Left ventricle myocardium inferior (tissue), 1 donor: ENCODE measurements at regions not wholly inside any gene's neighbourhood (a gene's known extent, or its start where the extent isn't known, plus 50 kb on each side); places are given as distances from the start of the nearest gene placed in this dataset.

ENCODE experiments used
- DNase-seq: peaks from one replicate; pipeline ENCODE4 v3.0.0-alpha.2; 2020
- H3K27ac ChIP-seq: fragments of 200-600 bp; replicated peaks from 2 replicates; pipeline ENCODE4 v1.8.0; 2021
- H3K27me3 ChIP-seq: fragments of 200-600 bp; 2 replicates; pipeline ENCODE4 v1.8.0; 2021; ENCODE audit warnings: low read depth
- H3K36me3 ChIP-seq: fragments of 200-600 bp; 2 replicates; pipeline ENCODE4 v1.8.0; 2021
- H3K4me1 ChIP-seq: fragments of 200-600 bp; 2 replicates; pipeline ENCODE4 v1.8.0; 2021
- H3K4me3 ChIP-seq: fragments of 200-600 bp; 2 replicates; pipeline ENCODE4 v1.8.0; 2021; ENCODE audit warnings: mild to moderate bottlenecking, moderate library complexity
- H3K9me3 ChIP-seq: fragments of 200-600 bp; replicated peaks from 2 replicates; pipeline ENCODE4 v1.8.0; 2021
- CTCF ChIP-seq: fragments of 200-600 bp; IDR thresholded peaks from 2 replicates; pipeline ENCODE4 v1.8.0; 2021; ENCODE audit warnings: antibody characterized with exemption, mild to moderate bottlenecking, borderline replicate concordance
- intact Hi-C: fragments of 100-400 bp; cut with micrococcal nuclease; formaldehyde crosslinking; loops from one replicate; pipeline ENCODE4 v1.11.0; 2022
- donor health status: DM: no; HTN: yes; CAD: no; lungs with severe emphysema.

- H3K27ac ChIP-seq = no peak overlapping the region
- no peaks in the 10 kb centered on the region for H3K27me3 ChIP-seq
- DNase-seq = no peak
- TF ChIP-seq CTCF = no peak
- H3K36me3 ChIP-seq = no peaks in the 10 kb centered on the region
- H3K4me3 ChIP-seq = no peak overlapping the region
- H3K9me3 ChIP-seq = no peaks in the 10 kb centered on the region
- no peaks in the 10 kb centered on the region for H3K4me1 ChIP-seq
- intact Hi-C loops = no loop called here
Measured at GRCh38 chr1:194044892-194045291, 858.5 kb upstream of the B3GALT2 start.

GRCh38 chr1:194043984-194044755 lies 857.8 kb upstream of the B3GALT2 start:
- intact Hi-C loops = no loop called here
- Histone ChIP-seq H3K4me3 (no peak overlapping the region), H3K4me1 (no peaks in the 10 kb centered on the region), H3K27ac (no peak overlapping the region), H3K36me3 (no peaks in the 10 kb centered on the region), H3K9me3 (no peaks in the 10 kb centered on the region), H3K27me3 (no peaks in the 10 kb centered on the region)
- no peak for DNase-seq
- TF ChIP-seq CTCF = no peak

- no peaks in the 10 kb centered on the region for H3K9me3 ChIP-seq
- no peaks in the 10 kb centered on the region for H3K36me3 ChIP-seq
- H3K27me3 ChIP-seq = no peaks in the 10 kb centered on the region
- H3K27ac ChIP-seq = no peak overlapping the region
- no peak for TF ChIP-seq CTCF
- intact Hi-C loops = no loop called here
- H3K4me3 ChIP-seq = no peak overlapping the region
- no peak for DNase-seq
- H3K4me1 ChIP-seq = no peaks in the 10 kb centered on the region
Measured at GRCh38 chr1:194042736-194043135, 856.3 kb upstream of the B3GALT2 start.

- no peak for DNase-seq
- no peaks in the 10 kb centered on the region for H3K36me3 ChIP-seq
- H3K4me1 ChIP-seq = no peaks in the 10 kb centered on the region
- intact Hi-C loops = no loop called here
- no peaks in the 10 kb centered on the region for H3K27me3 ChIP-seq
- no peak overlapping the region for H3K4me3 ChIP-seq
- no peak for TF ChIP-seq CTCF
- no peak overlapping the region for H3K27ac ChIP-seq
- H3K9me3 ChIP-seq = no peaks in the 10 kb centered on the region
Measured at GRCh38 chr1:194040496-194040895, 854.1 kb upstream of the B3GALT2 start.

GRCh38 chr1:194039578-194039977 lies 853.2 kb upstream of the B3GALT2 start:
- no peaks in the 10 kb centered on the region for H3K4me1 ChIP-seq
- intact Hi-C loops = no loop called here
- H3K4me3 ChIP-seq = no peak overlapping the region
- no peak for TF ChIP-seq CTCF
- no peak overlapping the region for H3K27ac ChIP-seq
- no peak for DNase-seq
- H3K9me3 ChIP-seq = peaks cover 3% of the 10 kb centered on the region
- H3K36me3 ChIP-seq = no peaks in the 10 kb centered on the region
- no peaks in the 10 kb centered on the region for H3K27me3 ChIP-seq
